ENCODE measurements at regions not wholly inside any gene's neighbourhood (a gene's known extent, or its start where the extent isn't known, plus 50 kb on each side); places are given as distances from the start of the nearest gene placed in this dataset.

DNA sequence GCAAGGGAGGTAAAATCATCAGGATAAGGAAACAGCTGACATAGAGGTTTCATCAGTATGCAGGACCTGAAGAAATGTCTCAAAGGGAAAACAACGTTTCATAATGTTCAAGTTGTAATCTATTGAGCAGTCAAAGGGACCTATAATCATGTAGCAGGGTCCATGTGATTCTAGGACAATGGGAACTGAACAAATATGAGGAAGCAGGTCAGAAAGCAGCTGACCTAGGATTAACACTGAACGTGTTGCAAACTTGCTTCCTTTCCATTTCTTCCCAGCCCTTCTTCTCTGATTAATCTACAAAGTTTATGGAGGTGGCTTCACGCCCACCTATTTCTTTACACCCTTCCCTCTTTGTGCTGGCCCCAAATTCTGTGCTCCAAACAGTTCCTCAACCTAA is 256.9 kb upstream of the AKR1E2 start:
- no peak for DNase-seq

DNA sequence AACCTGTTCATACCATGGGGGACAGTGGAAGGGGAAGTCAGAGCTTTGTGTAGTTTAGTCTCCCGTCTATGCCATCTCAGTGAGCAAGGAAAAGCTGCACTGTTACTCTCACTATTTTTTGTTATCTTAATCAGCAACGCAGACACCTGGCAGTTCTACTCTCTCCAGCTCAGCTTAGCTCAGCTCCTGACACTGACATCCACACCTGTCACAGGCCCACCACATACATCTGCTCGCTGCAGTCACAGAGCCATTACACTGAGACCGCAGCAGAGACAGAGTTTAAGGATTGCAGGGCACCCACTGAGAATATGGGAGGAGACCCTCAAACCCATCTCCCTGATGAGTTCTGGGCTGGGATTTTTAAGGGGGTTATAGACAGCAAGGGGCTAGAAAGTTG is 257.3 kb upstream of the AKR1E2 start:
- no peak for DNase-seq

DNA sequence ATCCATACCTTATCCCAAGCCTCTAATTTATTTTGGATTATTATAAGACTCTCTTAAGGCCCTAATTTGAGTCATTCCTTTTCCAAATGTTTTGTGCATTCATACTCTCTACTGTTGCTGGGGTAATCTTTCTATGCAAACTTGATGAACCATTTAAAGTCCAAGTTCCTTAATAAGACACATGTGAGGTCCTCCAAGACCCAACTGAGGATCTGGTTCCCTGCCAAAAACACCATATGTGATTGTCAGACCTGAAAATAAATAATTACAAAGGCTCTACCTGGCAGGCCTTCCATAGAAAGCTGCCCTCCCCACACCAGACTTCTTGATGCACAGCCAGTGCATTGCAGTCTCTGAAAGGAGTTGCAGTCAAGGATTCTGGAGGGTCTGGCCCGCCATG is 257.9 kb upstream of the AKR1E2 start:
- no peak for DNase-seq

DNA sequence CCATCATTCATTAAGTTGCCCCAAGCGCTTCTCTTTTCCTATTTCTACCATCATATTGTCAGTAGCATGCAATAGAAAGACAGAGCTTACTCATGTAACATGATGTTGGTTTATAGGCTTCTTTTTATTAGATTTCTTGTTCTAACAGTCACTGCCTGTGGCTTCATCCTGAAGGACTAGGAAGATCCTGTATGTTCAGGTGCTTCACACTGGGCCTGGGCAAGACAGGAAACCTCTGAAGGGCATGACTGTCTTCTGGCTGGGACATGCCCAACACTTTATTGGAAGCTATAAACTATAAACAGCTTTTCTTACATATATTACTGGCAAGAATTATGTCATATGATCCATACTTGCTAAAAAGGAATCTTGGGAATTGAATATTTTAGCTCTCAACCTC is 258.4 kb upstream of the AKR1E2 start:
- DNase-seq = no peak

DNA sequence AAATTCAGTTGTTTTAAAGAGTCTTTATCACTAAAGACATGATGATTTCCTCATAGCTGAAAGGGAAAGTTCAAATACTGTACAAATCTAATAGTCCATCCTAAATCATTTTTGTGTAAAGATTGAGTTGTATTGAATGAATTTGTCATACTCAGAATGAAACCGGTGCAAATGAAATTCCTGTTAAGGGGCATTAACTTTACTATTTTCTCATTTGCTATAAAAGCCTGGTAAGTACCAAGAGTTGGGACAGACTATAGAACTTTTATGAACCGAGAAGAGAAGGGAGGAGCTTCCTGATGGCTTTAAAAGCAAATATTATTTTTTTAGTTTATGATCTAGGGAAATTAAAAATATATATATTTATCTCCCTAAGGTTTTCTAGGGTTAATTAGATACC is 260.0 kb upstream of the AKR1E2 start:
- no peak for DNase-seq

DNA sequence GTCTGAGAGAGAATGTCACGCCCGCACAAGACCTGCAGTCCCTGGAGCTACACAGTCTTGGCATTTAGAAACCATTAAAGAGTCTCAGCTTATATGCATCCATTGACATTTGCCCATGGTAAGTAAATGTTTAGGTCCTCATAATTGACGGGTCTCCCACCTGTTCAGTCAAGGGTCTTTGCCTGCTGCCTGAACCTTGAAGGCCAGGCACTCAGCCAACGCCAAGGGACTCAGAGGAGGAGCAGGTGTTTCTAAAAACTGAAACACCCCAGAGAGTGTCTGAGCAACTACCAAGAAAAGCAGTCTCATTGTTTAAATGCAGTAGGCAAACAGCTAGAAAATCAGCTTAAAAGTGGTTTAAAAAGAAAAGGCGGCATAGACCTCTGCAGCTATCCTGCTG is 264.7 kb upstream of the AKR1E2 start:
- no peak for DNase-seq

DNA sequence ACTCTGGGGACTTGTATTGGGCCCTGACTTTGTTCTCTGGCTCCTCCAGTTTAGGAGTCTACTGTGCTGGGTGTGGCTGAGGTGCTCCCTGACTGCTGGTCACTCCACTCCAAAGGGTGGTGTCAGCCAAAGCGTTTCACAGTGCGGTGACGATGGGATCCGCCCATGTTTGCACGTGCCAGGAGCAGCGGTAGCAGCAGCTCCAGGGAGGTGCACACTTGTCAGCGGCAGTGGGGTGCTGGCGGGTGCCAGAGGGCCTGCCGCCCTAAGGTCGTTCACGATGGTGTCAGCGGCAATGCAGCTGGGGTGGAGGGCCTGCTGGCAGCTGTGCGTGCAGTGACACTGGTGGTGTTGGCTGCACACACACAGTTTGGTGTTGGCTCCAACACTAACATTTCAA is 268.5 kb upstream of the AKR1E2 start:
- DNase-seq = no peak

DNA sequence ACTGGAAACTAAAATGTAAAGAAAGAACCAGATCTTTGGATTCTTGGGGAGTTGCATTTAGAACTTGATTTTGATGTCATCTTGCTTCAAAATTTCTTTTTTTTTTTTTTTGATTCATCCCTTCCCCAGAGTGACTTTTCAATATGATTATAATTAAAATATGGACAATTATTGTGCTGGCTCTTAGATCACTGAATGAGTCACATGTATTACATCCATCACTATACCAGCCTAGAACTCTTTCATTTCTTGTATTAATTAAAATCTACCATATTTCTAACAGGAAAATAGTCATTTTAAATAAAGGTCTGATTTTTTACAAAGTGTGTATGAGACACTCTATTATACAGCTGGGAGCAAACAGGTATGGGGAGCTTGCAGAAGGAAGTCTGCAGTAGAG is 269.5 kb upstream of the AKR1E2 start:
- no peak for DNase-seq

DNA sequence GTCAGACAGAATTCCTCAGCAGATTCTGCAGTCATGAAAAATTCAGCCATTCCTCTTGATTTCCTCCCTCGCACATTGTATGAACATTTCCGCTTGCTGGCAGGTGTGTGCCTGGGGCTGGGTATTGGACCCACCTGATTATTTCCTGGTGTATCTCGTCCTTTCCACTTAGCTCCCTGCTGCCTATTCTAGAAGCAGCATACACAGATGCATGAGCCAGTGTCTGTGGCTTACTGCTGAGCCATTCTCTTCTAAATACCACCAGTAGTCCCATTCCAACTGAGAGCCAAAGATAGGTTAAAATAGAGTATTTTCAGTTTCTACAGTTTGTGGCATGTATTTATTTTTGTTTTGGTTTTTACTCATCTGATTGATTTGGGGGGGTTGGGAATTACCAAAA is 270.1 kb upstream of the AKR1E2 start:
- no peak for DNase-seq

DNA sequence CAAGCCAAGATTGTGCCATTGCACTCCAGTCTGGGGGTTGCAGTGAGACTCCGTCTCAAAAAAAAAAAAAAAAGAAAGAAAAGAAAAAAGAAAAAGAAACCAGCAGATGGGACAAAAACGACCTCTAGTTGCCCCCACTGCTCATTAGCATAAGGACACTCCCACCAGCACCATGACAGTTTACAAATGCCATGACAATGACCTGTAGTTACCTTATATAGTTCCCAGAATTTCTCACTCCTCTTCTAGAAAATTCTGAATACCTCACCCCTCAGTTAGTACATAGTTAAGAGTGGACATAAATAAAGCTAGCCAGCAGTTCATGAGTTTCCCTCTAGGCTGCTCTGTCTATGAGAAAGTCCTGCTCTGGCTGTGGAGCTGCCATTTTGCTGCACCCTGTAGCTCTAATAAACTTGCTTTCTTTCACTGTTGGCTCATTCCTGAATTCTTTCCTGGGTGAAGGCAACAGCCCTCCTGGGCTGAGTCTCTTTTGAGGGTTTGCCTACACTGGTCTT is 276.8 kb upstream of the AKR1E2 start:
- no peak for DNase-seq

DNA sequence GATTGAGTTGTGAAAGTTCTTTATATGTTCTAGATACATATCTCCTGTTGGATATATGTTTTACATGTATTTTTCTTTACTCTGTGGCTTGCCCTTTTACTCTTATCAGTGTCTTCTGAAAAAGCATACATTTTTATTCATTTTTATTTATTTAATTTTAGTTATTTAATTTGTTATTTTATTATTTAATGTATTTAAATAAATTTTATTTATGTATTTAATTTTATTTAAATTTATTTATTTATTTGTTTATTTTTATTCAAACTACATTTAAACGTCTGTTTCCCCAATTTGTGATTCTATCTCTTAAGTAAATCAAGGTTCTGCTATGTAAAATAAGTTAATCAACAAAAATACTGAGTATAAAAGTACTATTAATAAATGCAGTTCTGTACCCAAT is 279.1 kb upstream of the AKR1E2 start:
- no peak for DNase-seq

DNA sequence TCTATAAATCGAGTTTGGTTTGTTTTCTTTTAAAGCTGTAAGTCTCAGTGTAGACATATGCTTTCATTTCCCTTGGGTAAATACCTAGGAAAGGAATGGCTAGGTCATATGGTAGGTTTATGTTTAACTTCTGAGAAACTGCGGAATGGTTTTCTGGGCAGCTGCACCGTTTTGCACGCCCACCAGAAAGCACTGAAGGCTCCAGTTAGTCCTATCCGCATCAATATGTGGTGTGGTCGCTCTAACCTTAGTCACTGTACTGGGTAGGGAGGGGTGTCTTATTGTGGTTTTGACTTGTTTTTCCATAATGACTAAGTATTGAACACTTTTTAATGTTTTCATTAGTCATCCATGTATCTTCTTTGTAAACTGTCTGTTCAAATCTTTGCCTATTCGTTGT is 279.5 kb upstream of the AKR1E2 start:
- DNase-seq = no peak

DNA sequence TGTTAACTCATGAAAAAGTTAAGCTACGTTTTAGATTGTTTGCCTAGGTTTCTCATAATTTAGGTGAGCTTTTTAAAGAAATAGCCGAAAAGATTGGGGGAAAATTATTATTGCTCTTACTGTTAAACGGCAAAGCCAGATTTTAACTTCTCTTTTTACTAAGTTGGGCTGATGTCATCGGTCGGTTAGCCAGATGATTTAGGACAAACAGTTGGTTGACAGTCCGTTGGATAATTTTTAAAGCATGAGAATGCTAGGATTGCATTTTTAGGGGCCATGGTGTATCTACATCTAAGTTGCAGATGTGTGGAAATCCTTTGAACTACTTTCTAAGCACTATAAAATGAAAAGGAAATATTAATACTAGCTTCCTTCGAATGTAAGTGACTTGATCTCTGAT is 280.9 kb upstream of the AKR1E2 start:
- no peak for DNase-seq

DNA sequence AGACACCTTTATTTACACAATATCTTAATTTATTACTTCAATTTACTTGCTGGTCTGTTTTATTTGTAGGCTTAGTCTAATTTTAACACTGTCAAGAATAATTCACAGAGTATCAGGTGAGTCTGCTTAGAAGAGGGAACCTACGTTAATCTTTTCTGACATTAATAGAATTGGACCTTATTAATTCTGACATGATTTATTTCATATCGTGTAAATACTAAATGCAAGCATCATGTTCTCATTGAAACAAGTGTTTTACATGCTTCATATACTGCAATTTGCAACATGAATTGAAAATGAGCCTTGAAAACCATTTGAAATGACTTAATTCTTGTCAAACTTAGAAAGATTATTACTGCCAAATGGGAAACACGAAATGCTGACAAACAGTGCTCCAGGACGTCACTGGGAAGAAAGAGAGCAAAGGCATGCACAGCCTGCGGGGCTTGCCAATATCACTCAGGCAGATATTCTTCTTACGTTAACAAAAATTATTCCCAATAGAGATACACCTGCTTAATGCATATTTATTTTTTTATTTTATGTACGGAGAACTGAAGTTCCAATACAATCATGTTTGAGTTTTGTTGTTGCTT is 282.0 kb upstream of the AKR1E2 start:
- DNase-seq = no peak

DNA sequence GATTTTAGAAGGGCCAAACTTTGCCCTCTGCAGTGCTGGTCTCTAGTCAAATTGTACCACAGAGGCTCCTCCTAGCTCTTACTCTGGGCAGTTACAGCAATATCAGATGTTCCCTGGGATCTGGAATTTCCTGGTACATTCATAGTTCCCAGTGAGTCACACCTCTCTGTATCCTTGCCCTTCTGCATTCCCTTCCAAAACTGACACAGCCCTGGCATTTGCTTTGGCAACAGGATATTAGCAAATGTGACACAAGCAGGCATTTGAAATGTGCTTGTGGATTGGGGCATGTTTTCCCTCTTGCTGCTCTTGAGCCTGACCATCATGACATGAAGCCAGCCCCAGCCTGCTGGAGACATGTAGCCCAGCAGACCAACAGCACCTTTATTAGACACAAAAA is 284.7 kb upstream of the AKR1E2 start:
- no peak for DNase-seq

DNA sequence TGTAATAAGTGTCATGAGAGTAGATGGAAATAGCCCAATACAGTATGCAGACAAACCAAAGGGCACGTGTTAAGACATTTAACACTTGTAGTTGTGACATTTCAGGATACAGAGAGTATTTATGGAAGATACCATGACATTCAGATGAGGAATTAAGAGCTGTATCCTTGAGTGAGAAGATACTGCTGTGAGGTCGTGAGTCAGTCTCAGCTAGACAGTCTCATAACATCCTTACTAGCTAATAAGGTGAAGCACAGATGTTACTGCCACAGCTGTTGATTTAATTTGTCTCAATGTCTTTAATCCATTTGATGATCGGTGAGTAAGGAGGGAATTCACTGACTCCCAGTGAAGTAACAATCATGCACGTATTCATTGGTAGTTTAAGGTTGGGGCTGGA is 288.0 kb upstream of the AKR1E2 start:
- DNase-seq = no peak

DNA sequence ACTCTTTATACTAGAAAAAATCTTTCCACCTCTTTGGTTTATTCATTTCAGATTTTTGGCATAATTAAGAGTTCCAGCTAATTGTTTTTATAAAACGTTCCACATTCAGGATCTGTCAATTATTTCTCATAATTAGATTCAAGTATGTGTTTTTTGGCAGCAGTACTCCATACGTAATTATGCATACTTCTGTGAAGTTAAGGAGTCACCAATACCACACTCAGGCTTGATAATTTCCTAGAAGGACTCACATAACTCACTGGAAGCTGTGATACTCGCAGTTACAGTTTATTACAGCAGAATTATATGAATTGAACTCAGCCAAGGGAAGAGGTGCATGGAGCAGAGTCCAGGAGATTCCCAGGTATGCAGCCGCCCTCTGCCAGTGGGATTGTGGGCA is 290.5 kb upstream of the AKR1E2 start:
- DNase-seq = no peak

DNA sequence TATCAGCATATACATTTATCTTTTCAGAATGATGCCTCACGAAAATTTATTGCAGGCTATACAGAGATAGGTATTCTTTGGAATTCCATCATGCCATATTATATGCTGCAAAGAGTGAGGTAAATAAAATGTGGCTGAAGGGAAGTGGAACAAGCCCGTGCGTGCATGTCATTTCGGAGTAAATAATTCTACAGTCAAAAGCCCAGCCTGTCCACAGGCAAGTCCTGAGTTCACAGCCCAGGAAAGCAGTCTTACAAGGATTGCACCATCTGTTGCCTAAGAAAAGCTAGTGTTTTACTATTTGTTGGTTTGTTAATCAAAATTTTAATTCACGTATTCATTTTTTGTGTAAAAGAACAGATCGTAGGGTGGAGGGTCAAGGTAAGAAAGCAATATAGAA is 292.4 kb upstream of the AKR1E2 start:
- no peak for DNase-seq

DNA sequence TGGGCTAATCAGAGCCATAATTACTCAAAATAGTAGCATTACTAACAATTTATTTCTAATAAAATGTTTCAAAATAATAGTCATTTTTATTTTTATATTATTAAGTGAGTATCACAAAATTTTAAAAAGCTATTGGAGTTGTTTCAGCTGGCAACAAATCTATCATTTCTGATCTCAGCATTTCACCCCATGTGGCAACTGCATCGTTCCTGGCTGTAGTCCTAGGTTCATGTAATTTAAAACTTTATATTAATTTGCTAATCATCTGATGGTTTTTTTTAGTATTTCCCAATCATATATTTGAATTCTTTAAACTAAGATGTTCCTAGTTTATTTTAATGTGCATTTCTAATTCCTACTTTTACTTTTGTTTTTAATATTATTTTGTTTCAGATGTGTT is 293.0 kb upstream of the AKR1E2 start:
- no peak for DNase-seq

DNA sequence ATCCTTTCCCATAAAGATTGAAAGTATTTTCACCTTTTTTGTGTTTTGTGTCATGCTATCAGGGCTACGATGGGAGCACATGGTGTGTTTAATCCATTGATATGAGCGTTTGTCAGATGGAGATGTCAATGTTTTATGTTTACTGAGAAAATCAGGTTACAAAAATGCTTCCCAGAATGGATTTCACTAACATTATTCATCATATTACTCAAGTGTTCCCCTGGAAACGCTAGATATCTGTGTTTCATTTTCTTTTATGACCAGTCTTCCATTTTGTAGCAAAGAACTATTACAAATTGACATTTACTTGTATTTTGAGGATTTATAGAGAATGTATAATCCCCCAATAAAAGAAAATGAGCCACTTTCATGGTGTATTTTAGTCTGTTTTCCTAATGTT is 293.5 kb upstream of the AKR1E2 start:
- DNase-seq = no peak

DNA sequence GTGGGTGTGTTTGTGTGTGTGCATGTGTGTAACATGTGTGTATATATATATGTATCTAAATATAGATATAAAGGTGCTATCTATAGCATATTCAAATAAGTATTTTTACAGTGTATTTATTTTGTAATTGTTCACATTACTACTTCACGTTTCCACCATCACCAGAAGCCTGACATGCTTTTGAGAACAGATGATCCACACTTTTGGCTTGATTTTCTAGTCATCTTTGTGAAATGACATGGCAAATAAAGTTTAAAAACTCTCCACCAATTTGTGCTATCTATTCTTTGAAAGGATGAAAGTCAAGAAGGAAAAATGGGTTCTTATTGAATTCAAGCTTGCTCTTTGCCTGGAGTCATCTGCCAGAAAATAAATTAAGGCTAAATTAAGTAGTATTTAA is 294.0 kb upstream of the AKR1E2 start:
- no peak for DNase-seq

DNA sequence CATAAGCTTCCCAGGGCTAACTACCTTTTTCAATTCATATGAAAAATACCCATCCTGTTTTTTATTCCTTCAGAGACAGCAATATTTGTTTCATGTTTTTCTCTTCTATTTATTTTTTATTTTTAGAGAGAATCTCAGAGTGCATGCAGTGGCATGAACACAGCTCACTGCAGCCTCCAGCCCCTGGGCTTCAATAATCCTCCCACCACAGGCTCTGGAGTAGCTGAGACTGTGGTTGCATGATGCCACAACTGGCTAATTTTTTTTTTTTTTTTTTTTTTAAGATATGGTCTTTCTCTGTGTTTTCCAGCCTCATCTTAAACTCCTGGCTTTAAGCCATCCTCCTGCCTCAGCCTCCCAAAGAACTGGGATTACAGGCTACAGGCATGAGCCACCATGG is 296.7 kb upstream of the AKR1E2 start:
- DNase-seq = no peak

DNA sequence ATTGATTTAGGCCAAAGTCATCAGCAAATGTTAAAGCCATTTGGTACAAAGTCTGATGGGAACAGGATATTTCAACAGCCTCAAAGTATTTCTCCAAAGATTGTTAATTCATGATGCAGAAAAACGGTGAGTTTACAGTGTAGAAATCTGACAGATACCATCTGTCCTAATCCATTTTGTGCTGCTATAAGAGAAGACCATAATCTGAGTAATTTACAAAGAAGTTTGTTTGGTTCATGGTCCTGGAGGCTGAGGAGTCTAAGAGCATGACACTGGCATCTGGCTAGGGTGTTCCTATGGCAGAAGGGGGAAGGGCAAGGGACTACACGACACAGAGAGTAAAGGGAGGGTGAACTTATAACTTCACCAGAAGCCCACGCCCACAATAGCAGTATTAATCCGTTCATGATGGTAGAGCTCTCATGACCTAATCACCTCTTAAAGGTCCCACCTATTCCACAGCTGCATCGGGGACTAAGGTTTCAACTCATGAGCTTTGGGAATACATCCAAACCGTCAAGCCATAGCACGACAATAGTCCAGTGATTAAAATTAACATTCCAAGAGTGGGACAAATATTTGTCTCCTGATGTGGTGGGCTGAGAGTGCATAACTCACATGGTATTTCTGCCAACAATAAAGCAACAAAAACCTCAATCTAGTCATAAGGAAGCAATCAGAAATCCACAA is 298.6 kb upstream of the AKR1E2 start:
- DNase-seq = no peak

DNA sequence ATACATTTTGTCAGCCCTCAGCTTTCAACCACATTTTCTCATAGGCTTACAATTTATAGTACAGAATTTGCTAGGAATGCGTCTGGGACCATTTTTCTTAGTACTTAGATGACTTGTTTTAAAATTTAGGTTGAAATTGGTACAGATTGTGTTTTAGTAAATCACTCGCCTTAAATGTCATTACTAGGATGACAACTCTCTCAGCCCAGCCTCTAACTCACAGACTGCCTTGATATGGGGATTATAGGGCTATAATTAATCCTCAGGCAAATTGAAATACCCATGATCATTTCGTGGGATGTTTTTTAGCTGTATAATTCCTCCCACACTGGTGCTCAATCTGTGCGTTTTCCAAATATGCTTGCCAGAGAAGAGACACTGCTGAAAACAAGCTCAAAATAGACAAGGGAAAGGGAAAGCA is 299.7 kb upstream of the AKR1E2 start:
- DNase-seq = no peak

DNA sequence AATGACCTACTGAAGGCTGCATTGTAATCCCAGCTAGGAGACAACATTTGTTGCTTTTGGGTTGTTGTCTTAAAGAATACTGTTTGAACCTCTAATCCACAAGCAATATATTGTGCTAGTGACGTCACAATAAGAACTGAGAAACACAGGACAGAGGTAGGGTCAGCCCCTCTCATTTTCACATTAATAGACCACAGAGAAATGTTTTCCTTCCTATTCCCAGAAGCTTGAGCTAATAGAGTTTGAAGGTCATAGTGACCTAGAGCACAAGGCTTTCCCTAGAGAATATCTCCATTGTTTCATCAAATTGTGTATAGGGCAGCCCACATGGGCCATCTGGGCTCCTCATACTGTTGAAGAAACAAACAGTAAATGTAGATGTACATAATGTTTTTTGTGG is 300.9 kb upstream of the AKR1E2 start:
- DNase-seq = no peak

All from NCI-H526 treated with DMSO at 0.1 percent for 48 hours (cell line).